ENCODE measurements at regions not wholly inside any gene's neighbourhood (a gene's known extent, or its start where the extent isn't known, plus 50 kb on each side); places are given as distances from the start of the nearest gene placed in this dataset.
"Not testable (repeated sequence)": the region's sequence is repeated elsewhere in the genome, so short reads cannot be mapped to it uniquely, and the experiment has no call there.

GRCh38 chr15:81795899-81796298, 249.9 kb downstream of the MEX3B start:
- no peak for TF ChIP-seq CTCF (IDR thresholded peaks at IDR 0.05)
- no peak for DNase-seq
- no peaks in the 10 kb centered on the region for H3K27me3 ChIP-seq
- intact Hi-C loops (cut with DNase I): no loop called here
- H3K4me3 ChIP-seq: no peak overlapping the region
- no peaks in the 10 kb centered on the region for H3K4me1 ChIP-seq
- no peak for FAIRE-seq
- no peaks in the 10 kb centered on the region for H3K9me3 ChIP-seq
- H3K27ac ChIP-seq: no peak overlapping the region
- H3K36me3 ChIP-seq: no peaks in the 10 kb centered on the region
- WGBS, 2 donors: 90 to 92% methylated on average over 1 of the region's 1 CpG
- no peak for ATAC-seq

- no peak for FAIRE-seq
- TF ChIP-seq CTCF (IDR thresholded peaks at IDR 0.05): no peak
- 41 to 64% methylated on average over 2 of the region's 2 CpGs for WGBS, 2 donors
- Histone ChIP-seq H3K9me3 (no peaks in the 10 kb centered on the region), H3K36me3 (no peaks in the 10 kb centered on the region), H3K27me3 (no peaks in the 10 kb centered on the region), H3K4me1 (no peaks in the 10 kb centered on the region), H3K4me3 (no peak overlapping the region), H3K27ac (no peak overlapping the region)
- intact Hi-C loops (cut with DNase I): no loop called here
- no peak for ATAC-seq
- DNase-seq: no peak
Measured at GRCh38 chr15:81792646-81793045, 253.2 kb downstream of the MEX3B start.

GRCh38 chr15:81791322-81791721, 254.5 kb downstream of the MEX3B start:
- FAIRE-seq; H3K9me3 ChIP-seq; DNase-seq; H3K36me3 ChIP-seq; H3K27me3 ChIP-seq; H3K4me3 ChIP-seq; ATAC-seq; intact Hi-C loops (cut with DNase I); H3K27ac ChIP-seq; H3K4me1 ChIP-seq: not testable (repeated sequence)
- 91 to 93% methylated on average over 2 of the region's 2 CpGs for WGBS, 2 donors

- Histone ChIP-seq H3K9me3 (no peaks in the 10 kb centered on the region), H3K27me3 (no peaks in the 10 kb centered on the region), H3K27ac (no peak overlapping the region), H3K4me1 (no peaks in the 10 kb centered on the region), H3K4me3 (no peak overlapping the region), H3K36me3 (no peaks in the 10 kb centered on the region)
- intact Hi-C loops (cut with DNase I): no loop called here
- WGBS, 2 donors: 75 to 80% methylated on average over 4 of the region's 4 CpGs
- DNase-seq: no peak
- FAIRE-seq: no peak
- TF ChIP-seq CTCF (IDR thresholded peaks at IDR 0.05): no peak
- ATAC-seq: no peak
Measured at GRCh38 chr15:81789403-81789802, 256.4 kb downstream of the MEX3B start.

- TF ChIP-seq CTCF (IDR thresholded peaks at IDR 0.05): no peak
- Histone ChIP-seq H3K9me3 (no peaks in the 10 kb centered on the region), H3K27ac (no peak overlapping the region), H3K36me3 (no peaks in the 10 kb centered on the region), H3K27me3 (no peaks in the 10 kb centered on the region), H3K4me3 (no peak overlapping the region), H3K4me1 (no peaks in the 10 kb centered on the region)
- FAIRE-seq: no peak
- no peak for DNase-seq
- intact Hi-C loops (cut with DNase I): no loop called here
- ATAC-seq: no peak
- WGBS, 2 donors: 77 to 81% methylated on average over 4 of the region's 4 CpGs
Measured at GRCh38 chr15:81786776-81787175, 259.0 kb downstream of the MEX3B start.

- FAIRE-seq (no peak), ATAC-seq (no peak), DNase-seq (no peak)
- H3K4me3 ChIP-seq: no peak overlapping the region
- intact Hi-C loops (cut with DNase I): no loop called here
- no peak for TF ChIP-seq CTCF (IDR thresholded peaks at IDR 0.05)
- H3K27me3 ChIP-seq: no peaks in the 10 kb centered on the region
- 86 to 91% methylated on average over 5 of the region's 5 CpGs for WGBS, 2 donors
- H3K36me3 ChIP-seq: no peaks in the 10 kb centered on the region
- no peak overlapping the region for H3K27ac ChIP-seq
- no peaks in the 10 kb centered on the region for H3K9me3 ChIP-seq
- no peaks in the 10 kb centered on the region for H3K4me1 ChIP-seq
Measured at GRCh38 chr15:81785679-81786078, 260.1 kb downstream of the MEX3B start.
